Activated effector memory CD4-positive, alpha-beta T cell treated with Interleukin-2 at 50 U/mL for 16 hours (primary cell): ENCODE measurements at regions not wholly inside any gene's neighbourhood (a gene's known extent, or its start where the extent isn't known, plus 50 kb on each side); places are given as distances from the start of the nearest gene placed in this dataset.

Experiments
- DNase-seq: peaks from one replicate; pipeline ENCODE4 v3.0.0-alpha.2; 2020

DNA sequence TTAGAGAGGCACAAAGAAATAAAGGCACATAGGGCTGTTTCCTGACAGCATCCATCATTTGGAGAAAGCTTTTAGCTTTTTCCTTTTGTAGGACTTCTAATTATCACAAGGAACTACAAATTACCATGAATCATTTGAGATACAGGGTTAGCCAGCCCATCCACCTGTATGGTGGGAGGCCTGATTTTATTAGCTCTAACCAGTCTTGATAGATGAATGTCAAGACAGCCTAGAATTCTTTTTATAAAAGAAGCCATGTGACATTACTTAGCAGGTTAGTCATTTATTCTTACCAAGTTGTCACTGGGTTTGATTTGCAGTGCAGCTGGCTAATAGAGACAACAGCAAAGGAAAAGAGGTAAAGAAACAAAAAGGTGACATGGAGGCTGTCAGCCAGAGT lies 618.1 kb downstream of the ZNF385D start:
- no peak for DNase-seq

DNA sequence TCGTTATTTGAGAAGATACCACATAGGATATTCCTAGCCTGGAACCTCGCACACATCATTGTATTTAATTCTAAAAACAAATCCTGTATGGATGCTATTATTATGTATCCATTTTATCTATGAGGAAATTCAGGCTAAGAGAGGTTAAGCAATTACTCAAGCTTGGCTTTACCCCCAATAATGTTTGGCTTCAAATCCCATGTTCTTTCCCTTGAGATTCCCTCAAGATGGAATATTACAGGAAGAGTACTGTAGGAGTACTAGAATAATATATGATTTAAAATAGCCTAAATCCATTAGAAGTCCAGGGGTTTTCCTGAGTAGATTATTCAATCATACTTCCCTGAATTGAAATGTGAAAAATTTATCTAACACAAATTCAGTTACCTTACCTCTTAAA lies 630.2 kb downstream of the ZNF385D start:
- no peak for DNase-seq

- DNase-seq = no peak
Measured at GRCh38 chr3:21117370-21117769, 633.6 kb downstream of the ZNF385D start.

GRCh38 chr3:21109056-21109455 lies 642.0 kb downstream of the ZNF385D start:
- no peak for DNase-seq

DNA sequence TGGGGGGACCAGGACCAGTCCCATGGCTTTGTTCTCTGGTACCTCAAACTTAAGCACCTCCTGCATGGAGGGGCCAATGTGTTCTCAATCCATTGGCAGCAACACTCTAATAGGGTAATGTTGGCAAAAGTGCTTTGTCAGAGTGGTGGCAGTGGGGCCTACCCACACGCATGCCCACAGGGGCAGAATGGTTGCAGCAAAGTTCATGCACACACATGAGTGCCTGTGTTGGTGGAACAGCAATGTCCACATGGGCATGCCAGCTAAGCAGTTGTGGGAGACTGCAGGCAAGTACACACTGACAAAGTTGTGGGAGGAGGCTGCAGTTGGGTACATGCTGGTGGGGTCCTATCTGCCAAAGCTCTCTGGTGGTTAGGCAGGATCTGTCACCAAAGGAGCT lies 645.2 kb downstream of the ZNF385D start:
- DNase-seq = no peak

DNA sequence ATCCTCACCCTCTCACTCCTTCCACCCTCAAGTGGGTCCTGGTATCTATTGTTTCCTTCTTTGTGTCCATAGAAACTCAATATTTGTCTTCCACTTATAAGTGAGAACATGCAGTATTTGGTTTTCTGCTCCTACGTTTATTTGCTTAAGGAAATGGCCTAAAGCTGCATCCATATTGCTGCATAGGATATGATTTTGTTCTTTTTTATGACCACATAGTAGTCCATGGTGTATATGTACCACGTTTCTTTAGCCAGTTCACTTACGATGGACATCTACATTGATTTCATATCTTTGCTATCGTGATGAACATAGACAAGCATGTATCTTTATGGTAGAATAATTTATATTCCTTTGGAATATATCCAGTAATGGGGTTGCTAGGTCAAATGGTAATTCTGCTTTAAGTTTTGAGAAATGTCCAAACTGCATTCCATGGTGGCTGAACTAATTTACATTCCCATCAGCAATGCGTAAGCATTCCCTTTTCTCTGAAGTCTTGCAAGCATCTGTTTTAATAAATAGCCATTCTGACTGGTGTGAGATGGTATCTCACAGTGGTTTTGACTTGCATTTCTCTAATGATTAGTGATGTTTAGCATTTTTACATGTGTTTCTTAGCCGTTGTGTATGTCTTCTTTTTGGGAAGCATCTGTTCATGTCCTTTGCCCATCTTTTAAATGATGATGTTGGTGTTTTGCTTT lies 650.2 kb downstream of the ZNF385D start:
- DNase-seq = no peak

DNA sequence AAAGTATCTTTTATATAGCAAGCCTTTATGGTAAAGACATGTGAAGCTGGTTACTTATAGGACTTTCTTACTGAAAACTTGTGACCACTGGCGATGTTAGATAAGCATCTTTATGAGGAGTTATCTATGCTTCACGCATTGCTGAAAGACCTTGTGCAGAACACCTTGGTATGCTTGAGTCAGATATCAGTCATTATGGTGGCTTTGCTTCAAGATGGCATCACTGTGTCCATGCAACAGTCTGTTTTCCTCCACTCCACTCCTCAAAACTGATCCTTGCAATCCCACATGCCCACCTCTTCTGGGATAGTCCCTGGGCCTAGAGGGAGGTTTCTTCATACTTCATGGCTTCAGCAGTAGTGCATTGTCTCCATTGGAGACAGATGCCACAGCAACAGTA lies 656.3 kb downstream of the ZNF385D start:
- no peak for DNase-seq

- no peak for DNase-seq
Measured at GRCh38 chr3:21073561-21073960, 677.4 kb downstream of the ZNF385D start.

DNA sequence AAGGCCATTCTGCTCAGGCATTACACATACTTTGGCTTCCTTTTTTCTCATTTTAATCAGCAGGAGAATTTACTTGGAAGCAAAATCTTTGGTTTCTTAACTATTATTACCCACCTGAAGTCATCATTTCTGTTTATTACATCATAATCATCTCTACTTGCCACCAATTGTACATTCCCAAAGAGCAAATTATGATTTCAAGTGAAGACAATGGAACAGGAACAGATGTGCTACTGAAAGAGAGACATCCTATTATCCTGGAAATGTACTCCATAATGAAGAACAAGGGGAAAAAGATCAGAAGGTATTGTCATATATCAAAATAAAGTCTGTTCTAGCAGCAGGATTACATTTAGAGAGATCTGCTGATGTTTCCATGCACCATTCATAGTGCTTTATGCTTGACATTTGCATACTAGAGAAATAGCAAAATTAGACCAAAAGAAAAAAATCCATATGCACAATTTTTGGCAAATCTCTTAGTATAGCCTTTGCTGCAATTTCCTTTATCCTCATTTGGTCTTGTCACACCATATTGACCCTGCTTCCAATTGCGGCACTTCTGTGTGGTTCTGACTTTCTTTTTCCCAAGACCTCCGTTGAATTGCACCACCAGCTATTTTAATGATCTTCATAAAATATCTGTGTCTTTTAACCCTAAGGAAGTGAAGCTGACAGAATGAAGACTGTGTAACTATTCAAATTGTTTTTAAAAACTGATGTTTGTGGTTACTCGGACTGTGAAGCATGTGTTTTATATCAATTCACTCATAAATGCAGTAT lies 683.8 kb downstream of the ZNF385D start:
- DNase-seq = no peak

- DNase-seq = no peak
Measured at GRCh38 chr3:21062831-21063294, 688.1 kb downstream of the ZNF385D start.

GRCh38 chr3:21059404-21059803 lies 691.6 kb downstream of the ZNF385D start:
- no peak for DNase-seq

GRCh38 chr3:21056293-21056692 lies 694.7 kb downstream of the ZNF385D start:
- no peak for DNase-seq

- DNase-seq = no peak
Measured at GRCh38 chr3:21055015-21055414, 696.0 kb downstream of the ZNF385D start.

DNA sequence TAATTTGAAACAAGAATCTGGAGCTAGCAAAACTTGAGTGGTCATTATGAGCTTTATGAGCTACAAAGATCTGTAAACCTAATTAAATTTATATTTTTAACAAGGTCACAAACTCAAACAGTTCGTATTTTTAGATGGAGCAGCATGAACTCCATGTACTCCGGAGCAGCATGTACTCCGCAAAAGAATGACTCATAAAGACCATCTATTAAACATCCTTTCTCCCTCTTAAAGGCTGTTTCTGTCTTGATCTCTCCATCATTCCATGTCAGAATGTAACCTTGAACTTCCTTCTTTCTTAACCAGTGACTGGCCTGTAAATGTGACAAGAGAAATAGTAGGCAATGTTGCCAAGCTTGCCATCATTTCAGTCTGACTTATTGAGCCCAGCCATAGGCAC lies 696.9 kb downstream of the ZNF385D start:
- no peak for DNase-seq

DNA sequence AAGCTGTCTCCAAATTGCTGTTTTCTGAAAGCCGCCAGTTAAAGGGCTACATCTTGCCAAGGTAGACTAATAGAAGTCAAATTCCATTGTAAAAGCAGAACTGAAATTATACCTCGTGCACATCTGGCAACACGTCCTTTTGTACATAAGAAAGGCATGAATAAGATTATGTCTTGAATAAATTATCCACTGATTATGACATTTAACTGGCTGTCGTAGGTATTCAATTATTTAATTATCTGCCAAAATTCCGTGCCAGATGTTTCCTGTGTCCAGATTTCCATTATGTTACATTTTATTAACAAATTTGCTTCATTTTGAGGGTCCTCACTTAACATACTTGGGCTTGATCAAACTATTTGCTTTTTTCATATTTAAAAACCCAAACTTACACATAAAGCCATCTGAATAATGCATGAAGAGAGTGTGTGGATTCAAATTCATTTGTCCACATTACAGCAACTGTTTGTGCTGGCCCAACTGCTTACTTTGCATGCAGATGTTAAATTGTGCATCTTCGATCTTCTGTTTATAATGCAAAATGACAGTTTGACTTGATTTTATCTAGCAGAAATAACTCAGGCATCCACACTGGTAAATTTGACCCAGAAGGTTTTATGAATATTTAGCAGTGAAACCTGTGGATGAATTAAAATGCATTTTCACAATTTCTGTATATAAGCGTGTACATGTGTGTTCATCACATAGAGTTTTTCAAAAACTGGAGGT lies 701.5 kb downstream of the ZNF385D start:
- DNase-seq = no peak

DNA sequence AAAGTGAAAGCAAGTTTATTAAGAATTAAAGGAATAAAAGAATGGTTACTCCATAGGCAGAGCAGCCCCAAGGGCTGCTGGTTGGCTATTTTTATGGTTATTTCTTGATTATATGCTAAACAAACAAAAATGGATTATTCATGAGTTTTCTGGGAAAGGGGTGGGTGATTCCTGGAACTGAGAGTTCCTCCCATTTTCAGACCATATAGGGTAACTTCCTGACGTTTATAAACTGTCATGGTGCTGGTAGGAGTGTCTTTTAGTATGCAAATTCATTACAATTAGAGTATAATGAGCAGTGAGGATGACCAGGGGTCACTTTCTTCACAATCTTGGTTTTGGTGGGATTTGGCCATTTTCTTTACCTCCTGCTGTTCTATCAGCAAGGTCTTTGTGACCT lies 707.9 kb downstream of the ZNF385D start:
- no peak for DNase-seq

DNA sequence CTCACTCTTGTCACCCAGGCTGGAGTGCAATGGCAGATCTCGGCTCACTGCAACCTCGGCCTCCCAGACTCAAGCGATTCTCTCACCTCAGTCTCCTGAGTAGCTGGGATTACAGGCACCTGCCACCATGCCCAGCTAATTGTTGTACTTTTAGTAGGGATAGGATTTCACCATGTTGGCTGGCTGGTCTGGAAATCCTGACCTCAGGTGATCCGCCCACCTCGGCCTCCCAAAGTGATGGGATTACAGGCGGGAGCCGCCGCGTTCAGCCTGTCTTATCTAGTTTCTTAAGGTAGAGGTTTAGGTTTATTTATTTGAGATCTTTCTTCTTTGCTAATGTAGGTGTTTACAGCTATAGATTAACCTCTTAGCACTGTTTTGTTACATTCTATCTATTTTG lies 708.8 kb downstream of the ZNF385D start:
- no peak for DNase-seq

DNA sequence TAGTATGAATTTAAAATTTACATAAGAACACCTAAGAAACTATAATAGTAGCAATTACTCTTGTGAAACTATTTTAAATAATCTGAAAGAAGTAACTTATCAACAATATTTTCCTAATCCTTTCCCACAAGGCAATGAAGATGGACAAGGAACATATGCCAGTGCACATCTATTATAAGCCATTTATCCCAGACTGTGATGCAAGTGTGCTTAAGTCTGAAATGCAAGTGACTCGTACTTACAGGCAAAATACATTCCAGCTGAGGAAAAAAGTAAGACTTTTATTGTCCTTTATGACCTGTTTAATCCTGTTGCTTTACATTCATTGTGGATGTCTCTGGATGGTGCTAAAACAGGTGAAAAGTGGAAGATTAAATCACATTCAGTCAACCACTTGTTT lies 709.4 kb downstream of the ZNF385D start:
- DNase-seq = no peak

GRCh38 chr3:21036888-21037287 lies 714.1 kb downstream of the ZNF385D start:
- no peak for DNase-seq

- DNase-seq = no peak
Measured at GRCh38 chr3:21028412-21028811, 722.6 kb downstream of the ZNF385D start.

GRCh38 chr3:21024563-21024962 lies 726.4 kb downstream of the ZNF385D start:
- no peak for DNase-seq

GRCh38 chr3:21020681-21021080 lies 730.3 kb downstream of the ZNF385D start:
- no peak for DNase-seq

DNA sequence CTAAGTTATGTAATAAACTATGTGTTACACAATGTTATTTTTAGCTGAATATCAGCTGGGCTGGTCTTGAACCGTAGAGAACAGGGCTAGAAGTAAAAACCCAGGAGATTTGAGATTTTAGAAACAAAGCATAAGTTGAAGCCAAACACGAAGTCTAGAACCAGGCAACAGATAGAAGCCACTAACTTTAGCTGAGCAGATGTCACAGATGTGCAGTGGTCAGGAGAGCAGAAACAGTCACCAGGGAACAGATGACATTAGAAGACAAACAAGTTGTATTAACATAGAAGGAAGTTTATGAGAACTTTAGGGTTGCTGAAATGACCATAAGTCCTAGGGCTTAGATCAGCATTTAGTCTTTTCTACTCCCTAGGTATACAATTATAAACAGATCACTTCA lies 731.0 kb downstream of the ZNF385D start:
- DNase-seq = no peak
